Ishikawa (cell line): ENCODE measurements at regions not wholly inside any gene's neighbourhood (a gene's known extent, or its start where the extent isn't known, plus 50 kb on each side); places are given as distances from the start of the nearest gene placed in this dataset.

ENCODE experiments used
- CEBPB ChIP-seq: IDR thresholded peaks from 2 replicates; pipeline ENCODE4 v1.6.1; 2012
- CREB1 ChIP-seq: IDR thresholded peaks from 2 replicates; pipeline ENCODE4 v1.6.1; 2012; ENCODE audit warnings: low read depth
- EGR1 ChIP-seq: IDR thresholded peaks from 2 replicates; pipeline ENCODE4 v1.6.1; 2012
- EP300 ChIP-seq: IDR thresholded peaks from 2 replicates; pipeline ENCODE4 v1.6.1; 2012; ENCODE audit warnings: borderline replicate concordance
- FOXM1 ChIP-seq: IDR thresholded peaks from 2 replicates; pipeline ENCODE4 v1.6.1; 2012; ENCODE audit warnings: low read depth, borderline replicate concordance
- MAX ChIP-seq: IDR thresholded peaks from 2 replicates; pipeline ENCODE4 v1.6.1; 2012
- NFIC ChIP-seq: IDR thresholded peaks from 2 replicates; pipeline ENCODE4 v1.6.1; 2012
- RAD21 ChIP-seq: IDR thresholded peaks from 2 replicates; pipeline ENCODE4 v1.6.1; 2012; ENCODE audit warnings: low read depth
- TAF1 ChIP-seq: IDR thresholded peaks from 2 replicates; pipeline ENCODE4 v1.6.1; 2012; ENCODE audit warnings: low read depth, mild to moderate bottlenecking
- TCF12 ChIP-seq: IDR thresholded peaks from 2 replicates; pipeline ENCODE4 v1.6.1; 2012; ENCODE audit warnings: low read depth
- TEAD4 ChIP-seq: IDR thresholded peaks from 2 replicates; pipeline ENCODE4 v1.6.1; 2012
- YY1 ChIP-seq: IDR thresholded peaks from 2 replicates; pipeline ENCODE4 v1.6.1; 2012; ENCODE audit warnings: low read depth
- ZBTB7A ChIP-seq: IDR thresholded peaks from 2 replicates; pipeline ENCODE4 v1.6.1; 2012; ENCODE audit warnings: low read depth
- TF ChIP-seq, protein P1 (sequence below): IDR thresholded peaks from 2 replicates; pipeline ENCODE4 v1.6.1; 2012; ENCODE audit warnings: low read depth, mild to moderate bottlenecking
- TF ChIP-seq, protein P2 (sequence below): IDR thresholded peaks from 2 replicates; pipeline ENCODE4 v1.6.1; 2012

- TF ChIP-seq, protein P1, sequence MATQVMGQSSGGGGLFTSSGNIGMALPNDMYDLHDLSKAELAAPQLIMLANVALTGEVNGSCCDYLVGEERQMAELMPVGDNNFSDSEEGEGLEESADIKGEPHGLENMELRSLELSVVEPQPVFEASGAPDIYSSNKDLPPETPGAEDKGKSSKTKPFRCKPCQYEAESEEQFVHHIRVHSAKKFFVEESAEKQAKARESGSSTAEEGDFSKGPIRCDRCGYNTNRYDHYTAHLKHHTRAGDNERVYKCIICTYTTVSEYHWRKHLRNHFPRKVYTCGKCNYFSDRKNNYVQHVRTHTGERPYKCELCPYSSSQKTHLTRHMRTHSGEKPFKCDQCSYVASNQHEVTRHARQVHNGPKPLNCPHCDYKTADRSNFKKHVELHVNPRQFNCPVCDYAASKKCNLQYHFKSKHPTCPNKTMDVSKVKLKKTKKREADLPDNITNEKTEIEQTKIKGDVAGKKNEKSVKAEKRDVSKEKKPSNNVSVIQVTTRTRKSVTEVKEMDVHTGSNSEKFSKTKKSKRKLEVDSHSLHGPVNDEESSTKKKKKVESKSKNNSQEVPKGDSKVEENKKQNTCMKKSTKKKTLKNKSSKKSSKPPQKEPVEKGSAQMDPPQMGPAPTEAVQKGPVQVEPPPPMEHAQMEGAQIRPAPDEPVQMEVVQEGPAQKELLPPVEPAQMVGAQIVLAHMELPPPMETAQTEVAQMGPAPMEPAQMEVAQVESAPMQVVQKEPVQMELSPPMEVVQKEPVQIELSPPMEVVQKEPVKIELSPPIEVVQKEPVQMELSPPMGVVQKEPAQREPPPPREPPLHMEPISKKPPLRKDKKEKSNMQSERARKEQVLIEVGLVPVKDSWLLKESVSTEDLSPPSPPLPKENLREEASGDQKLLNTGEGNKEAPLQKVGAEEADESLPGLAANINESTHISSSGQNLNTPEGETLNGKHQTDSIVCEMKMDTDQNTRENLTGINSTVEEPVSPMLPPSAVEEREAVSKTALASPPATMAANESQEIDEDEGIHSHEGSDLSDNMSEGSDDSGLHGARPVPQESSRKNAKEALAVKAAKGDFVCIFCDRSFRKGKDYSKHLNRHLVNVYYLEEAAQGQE: no peak
- TF ChIP-seq EP300 (no peak), NFIC (no peak), FOXM1 (no peak), TAF1 (no peak), CREB1 (no peak), TEAD4 (no peak), TCF12 (no peak), RAD21 (no peak), YY1 (no peak), CEBPB (no peak), EGR1 (no peak), ZBTB7A (no peak)
- TF ChIP-seq, protein P2, sequence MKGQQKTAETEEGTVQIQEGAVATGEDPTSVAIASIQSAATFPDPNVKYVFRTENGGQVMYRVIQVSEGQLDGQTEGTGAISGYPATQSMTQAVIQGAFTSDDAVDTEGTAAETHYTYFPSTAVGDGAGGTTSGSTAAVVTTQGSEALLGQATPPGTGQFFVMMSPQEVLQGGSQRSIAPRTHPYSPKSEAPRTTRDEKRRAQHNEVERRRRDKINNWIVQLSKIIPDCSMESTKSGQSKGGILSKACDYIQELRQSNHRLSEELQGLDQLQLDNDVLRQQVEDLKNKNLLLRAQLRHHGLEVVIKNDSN: no peak
Measured at GRCh38 chr4:160485071-160485687, 1382.3 kb downstream of the RAPGEF2 start.

DNA sequence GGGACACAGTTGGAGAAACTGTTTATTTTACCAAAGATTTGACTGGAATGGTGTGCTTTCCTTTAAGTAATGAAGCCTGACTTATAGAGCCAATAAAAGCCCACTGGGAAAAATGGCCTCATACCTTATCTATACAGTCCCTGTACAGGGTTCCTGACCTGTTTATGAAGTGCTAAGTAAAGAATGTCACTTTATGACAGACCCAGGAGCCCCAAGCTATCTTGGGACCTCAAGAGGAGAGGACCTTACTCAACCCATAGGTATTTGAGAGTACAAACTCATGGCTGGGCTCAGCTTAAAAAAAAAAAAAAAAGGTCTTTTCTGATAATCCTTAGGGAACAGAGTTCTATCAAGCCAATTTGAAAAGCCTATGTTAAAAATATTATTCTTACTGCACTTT lies 1389.3 kb downstream of the RAPGEF2 start:
- TF ChIP-seq CEBPB: no peak
- no peak for TF ChIP-seq YY1
- no peak for TF ChIP-seq NFIC
- TF ChIP-seq TCF12: no peak
- TF ChIP-seq EP300: no peak
- no peak for TF ChIP-seq TEAD4
- TF ChIP-seq RAD21: no peak
- TF ChIP-seq, protein P2: no peak
- TF ChIP-seq FOXM1: no peak
- no peak for TF ChIP-seq EGR1
- TF ChIP-seq MAX: no peak
- TF ChIP-seq, protein P1: no peak
- TF ChIP-seq ZBTB7A: no peak
- no peak for TF ChIP-seq TAF1
- TF ChIP-seq CREB1: no peak

DNA sequence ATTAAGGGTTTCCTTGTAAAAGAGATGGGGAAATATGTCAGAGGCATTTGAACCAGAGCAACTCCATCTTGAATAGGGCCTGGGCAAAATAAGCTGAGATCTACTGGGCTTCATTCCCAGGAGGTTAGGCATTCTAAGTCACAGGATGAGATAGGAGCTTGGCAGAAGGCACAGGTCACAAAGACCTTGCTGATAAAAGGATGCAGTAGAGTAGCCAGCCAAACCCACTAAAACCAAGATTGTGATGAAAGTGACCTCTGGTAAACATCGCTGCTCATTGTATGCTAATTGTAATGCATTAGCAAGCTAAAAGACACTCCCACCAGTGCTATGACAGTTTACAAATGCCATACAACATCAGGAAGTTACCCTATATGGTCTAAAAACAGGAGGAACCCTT lies 1390.3 kb downstream of the RAPGEF2 start:
- no peak for TF ChIP-seq CREB1
- TF ChIP-seq TCF12: no peak
- TF ChIP-seq RAD21: no peak
- no peak for TF ChIP-seq MAX

DNA sequence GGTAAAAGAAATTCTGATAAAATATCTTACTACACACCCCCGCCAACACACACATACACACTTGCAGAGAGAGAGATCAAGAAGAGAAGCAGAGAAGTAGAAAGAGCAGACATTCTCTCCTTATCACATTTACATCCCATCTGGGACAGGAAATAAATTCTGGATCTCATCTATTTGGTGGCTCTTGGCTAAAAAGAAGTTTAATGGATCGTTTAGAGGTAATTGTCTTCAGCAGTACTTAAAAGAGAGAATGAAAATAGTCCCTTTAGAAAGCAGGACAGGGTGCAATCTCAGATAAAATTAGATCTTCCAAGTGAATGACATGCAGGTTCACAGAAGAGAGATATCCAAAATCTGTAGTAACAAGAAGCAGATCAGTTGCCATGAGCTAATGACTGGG lies 1392.5 kb downstream of the RAPGEF2 start:
- TF ChIP-seq, protein P2: no peak
- TF ChIP-seq YY1 (no peak), EP300 (no peak), TAF1 (no peak), CREB1 (no peak), FOXM1 (no peak), NFIC (no peak), TEAD4 (no peak), EGR1 (no peak), MAX (no peak), ZBTB7A (no peak), TCF12 (no peak), CEBPB (no peak), RAD21 (no peak)
- TF ChIP-seq, protein P1: no peak
